IMR-90 (cell line): ENCODE measurements at regions not wholly inside any gene's neighbourhood (a gene's known extent, or its start where the extent isn't known, plus 50 kb on each side); places are given as distances from the start of the nearest gene placed in this dataset.

ENCODE experiments used
- ATAC-seq: fragments of 200-7000 bp; cut with Tn5 transposase; 2 replicates; pipeline ENCODE4 v1.9.1; 2020; ENCODE audit warnings: low read depth, mild to moderate bottlenecking, moderate library complexity
- BruUV-seq: library from RNA; stranded (reverse); fragments of 400-500 nt; replicated peaks from 2 replicates; lab custom pipeline; 2021; lab: Mats Ljungman, UMichigan
- CTCF ChIA-PET: fragments of 300-600 bp; formaldehyde crosslinking; extraction: SDS; loops from one replicate; lab custom pipeline; 2021; ENCODE audit warnings: antibody characterized with exemption; lab: Yijun Ruan, JAX
- POLR2A ChIA-PET: fragments of 300-600 bp; sonication (Branson Sonifier 250); formaldehyde crosslinking; loops from one replicate; lab custom pipeline; 2022; ENCODE audit warnings: antibody characterized with exemption; ENCODE audit not compliant: unreplicated experiment; lab: Charles Lee
- DNase-seq: peaks from one replicate; pipeline ENCODE4 v3.0.0; 2013
- H2AFZ ChIP-seq: replicated peaks from 2 replicates; pipeline ENCODE3; 2013; ENCODE audit warnings: low read length, mild to moderate bottlenecking; ENCODE audit not compliant: poor library complexity
- H2AK5ac ChIP-seq: 2 replicates; pipeline ENCODE4 v1.6.1; 2013; ENCODE audit warnings: low read depth, low read length, inconsistent platforms
- H2AK9ac ChIP-seq: replicated peaks from 2 replicates; pipeline ENCODE3; 2013; ENCODE audit warnings: mild to moderate bottlenecking, low read depth, low read length, moderate library complexity; ENCODE audit not compliant: poor library complexity
- H2BK120ac ChIP-seq: 2 replicates; pipeline ENCODE4 v1.6.1; 2013; ENCODE audit warnings: low read depth, low read length, inconsistent platforms
- H2BK15ac ChIP-seq: 3 replicates; pipeline ENCODE4 v1.6.1; 2013; ENCODE audit warnings: low read depth, low read length, inconsistent platforms
- H2BK20ac ChIP-seq: 2 replicates; pipeline ENCODE4 v1.6.1; 2013; ENCODE audit warnings: low read depth, mild to moderate bottlenecking, inconsistent platforms, low read length, moderate library complexity
- H2BK5ac ChIP-seq: 2 replicates; pipeline ENCODE4 v1.6.1; 2013; ENCODE audit warnings: mild to moderate bottlenecking, low read depth, low read length, inconsistent platforms; ENCODE audit not compliant: poor library complexity, severe bottlenecking
- H3K14ac ChIP-seq: replicated peaks from 2 replicates; pipeline ENCODE4 v1.6.1; 2013; ENCODE audit warnings: low read depth, low read length, inconsistent platforms
- H3K18ac ChIP-seq: 2 replicates; pipeline ENCODE4 v1.6.1; 2013; ENCODE audit warnings: low read depth, low read length, control low read depth
- H3K23ac ChIP-seq: 2 replicates; pipeline ENCODE4 v1.6.1; 2013; ENCODE audit warnings: low read depth, low read length, inconsistent platforms
- H3K27ac ChIP-seq: 2 replicates; pipeline ENCODE4 v1.5.1; 2013; ENCODE audit warnings: mild to moderate bottlenecking, control low read depth, low read length; ENCODE audit not compliant: insufficient read depth
- H3K27me3 ChIP-seq: 2 replicates; pipeline ENCODE4 v1.6.1; 2013; ENCODE audit warnings: low read length; ENCODE audit not compliant: control insufficient read depth, insufficient read depth
- H3K36me3 ChIP-seq: 2 replicates; pipeline ENCODE4 v1.6.1; 2013; ENCODE audit warnings: low read length, mixed read lengths; ENCODE audit not compliant: control insufficient read depth, insufficient read depth
- H3K4ac ChIP-seq: 2 replicates; pipeline ENCODE4 v1.6.1; 2013; ENCODE audit warnings: low read depth, low read length, inconsistent platforms
- H3K4me1 ChIP-seq: 2 replicates; pipeline ENCODE4 v1.6.1; 2013; ENCODE audit warnings: low read length, mixed read lengths; ENCODE audit not compliant: control insufficient read depth, insufficient read depth
- H3K4me2 ChIP-seq: 2 replicates; pipeline ENCODE4 v1.6.1; 2013; ENCODE audit warnings: low read depth, mild to moderate bottlenecking, control low read depth, low read length, moderate library complexity
- H3K4me3 ChIP-seq: 2 replicates; pipeline ENCODE4 v1.5.1; 2013; ENCODE audit warnings: low read depth, mild to moderate bottlenecking, control low read depth, low read length, moderate library complexity; ENCODE audit not compliant: insufficient read depth
- H3K56ac ChIP-seq: 2 replicates; pipeline ENCODE4 v1.6.1; 2013; ENCODE audit warnings: low read length, inconsistent platforms; ENCODE audit not compliant: insufficient read depth; ENCODE audit errors: extremely low read depth
- H3K79me1 ChIP-seq, 2 experiments: 2 replicates each; pipeline ENCODE4 v1.6.1; 2013; ENCODE audit warnings: low read length in 2 of 2, inconsistent platforms in 1 of 2, low read depth in 1 of 2
- H3K9ac ChIP-seq: 2 replicates; pipeline ENCODE4 v1.6.1; 2013; ENCODE audit warnings: low read depth, low read length, control low read depth
- H3K9me1 ChIP-seq: 2 replicates; pipeline ENCODE4 v1.6.1; 2013; ENCODE audit warnings: low read length, inconsistent platforms; ENCODE audit not compliant: insufficient read depth
- H3K9me3 ChIP-seq: 2 replicates; pipeline ENCODE4 v1.6.1; 2013; ENCODE audit warnings: low read length; ENCODE audit not compliant: control insufficient read depth, insufficient read depth
- H4K20me1 ChIP-seq: 2 replicates; pipeline ENCODE4 v1.6.1; 2013; ENCODE audit warnings: low read length, inconsistent platforms; ENCODE audit not compliant: insufficient read depth
- H4K5ac ChIP-seq: 2 replicates; pipeline ENCODE4 v1.6.1; 2013; ENCODE audit warnings: mild to moderate bottlenecking, low read depth, low read length, control low read depth
- H4K8ac ChIP-seq, 2 experiments: 2 replicates each; pipeline ENCODE4 v1.6.1; 2013; ENCODE audit warnings: low read depth in 2 of 2, low read length in 2 of 2, control low read depth in 1 of 2, inconsistent platforms in 1 of 2
- H4K91ac ChIP-seq: 2 replicates; pipeline ENCODE4 v1.6.1; 2013; ENCODE audit warnings: low read depth, low read length, inconsistent platforms; ENCODE audit not compliant: insufficient read depth
- CEBPB ChIP-seq: IDR thresholded peaks from 2 replicates; pipeline ENCODE4 v1.6.1; 2012; ENCODE audit warnings: low read depth, low read length, improper control_type of control experiment
- CHD1 ChIP-seq: IDR thresholded peaks from 2 replicates; pipeline ENCODE4 v1.6.1; 2012; ENCODE audit warnings: low read depth, low read length, improper control_type of control experiment
- MAFK ChIP-seq: IDR thresholded peaks from 2 replicates; pipeline ENCODE4 v1.6.1; 2012; ENCODE audit warnings: low read depth, low read length, improper control_type of control experiment
- WGBS, 2 experiments: methylation state at CpG; one replicate each; pipeline versions ENCODE4 v1.1.5 to v1.1.7; 2013; ENCODE audit warnings: missing lambda C conversion rate in 2 of 2; ENCODE audit not compliant: insufficient read length in 1 of 2; ENCODE audit errors: extremely low coverage in 2 of 2; 5-methylcytosine and 5-hydroxymethylcytosine counted together
- dilution Hi-C: fragments of 300-500 bp; cut with HindIII; formaldehyde crosslinking; loops from one replicate; pipeline ENCODE4 v1.14.3; 2018; ENCODE audit warnings: low sequenced_read_pairs; ENCODE audit not compliant: unreplicated experiment
- in situ Hi-C: fragments of 300-500 bp; cut with MboI; formaldehyde crosslinking; loops from 3 replicates; pipeline ENCODE4 v1.14.3; 2019; ENCODE audit warnings: low sequenced_read_pairs, inconsistent platforms, mixed read lengths
- intact Hi-C: fragments of 100-400 bp; cut with micrococcal nuclease; formaldehyde crosslinking; loops from 2 replicates; pipeline ENCODE4 v1.10.0; 2022

GRCh38 chr5:84796399-84796798, 411.7 kb upstream of the EDIL3 start:
- dilution Hi-C loops (no loop called here), intact Hi-C loops (no loop called here), in situ Hi-C loops (no loop called here)
- no peak overlapping the region for H3K27ac ChIP-seq
- no peaks in the 10 kb centered on the region for H3K79me1 ChIP-seq
- no peaks in the 10 kb centered on the region for H3K9me1 ChIP-seq
- no peak overlapping the region for H2BK5ac ChIP-seq
- TF ChIP-seq MAFK (peak; percentile 65), CHD1 (no peak), CEBPB (peak; percentile 40)
- DNase-seq = no peak
- H2AK5ac ChIP-seq = no peak overlapping the region
- H3K36me3 ChIP-seq = no peaks in the 10 kb centered on the region
- no TSS peak for BruUV-seq
- no peak overlapping the region for H3K4me3 ChIP-seq
- no peak overlapping the region for H3K4me2 ChIP-seq
- no peak overlapping the region for H2BK20ac ChIP-seq
- H2AK9ac ChIP-seq = no peak overlapping the region
- no peak overlapping the region for H3K18ac ChIP-seq
- no peak overlapping the region for H3K56ac ChIP-seq
- no peak overlapping the region for H3K4ac ChIP-seq
- H2BK120ac ChIP-seq = no peak overlapping the region
- no peaks in the 10 kb centered on the region for H3K4me1 ChIP-seq
- no peak overlapping the region for H4K5ac ChIP-seq
- no peak overlapping the region for H4K8ac ChIP-seq
- POLR2A ChIA-PET = no interaction called here
- H3K9ac ChIP-seq = no peak overlapping the region
- H3K27me3 ChIP-seq = no peaks in the 10 kb centered on the region
- H2BK15ac ChIP-seq = no peak overlapping the region
- H3K9me3 ChIP-seq = no peaks in the 10 kb centered on the region
- H3K23ac ChIP-seq = no peak overlapping the region
- no peaks in the 10 kb centered on the region for H4K20me1 ChIP-seq
- CTCF ChIA-PET = interaction anchor here (0.6 kb wide), 1 partner anchor 391 kb away, joined by 3 read pairs; no protein-coding TSS in a partner anchor
- H2AFZ ChIP-seq = no peak overlapping the region
- WGBS, 2 experiments = no CpG with 5 or more reads among the region's 8 CpGs
- no peak overlapping the region for H4K91ac ChIP-seq
- no peak for ATAC-seq
- no peak overlapping the region for H3K14ac ChIP-seq
